NCI-H2029 (cell line): ENCODE measurements at regions not wholly inside any gene's neighbourhood (a gene's known extent, or its start where the extent isn't known, plus 50 kb on each side); places are given as distances from the start of the nearest gene placed in this dataset.
A peak's percentile ranks its signal among the peaks of the same experiment; 100 is the strongest.

Experiments
- DNase-seq: peaks from one replicate; lab custom pipeline; 2025; lab: John Stamatoyannopoulos, UW

- DNase-seq = no peak
Measured at GRCh38 chr2:185990861-185991525, 252.4 kb downstream of the FSIP2 start.

- no peak for DNase-seq
Measured at GRCh38 chr2:185998562-185999070, 260.0 kb downstream of the FSIP2 start.

GRCh38 chr2:186009341-186009740 is 270.7 kb downstream of the FSIP2 start:
- DNase-seq = no peak

- DNase-seq = no peak
Measured at GRCh38 chr2:186017278-186017677, 278.7 kb downstream of the FSIP2 start.

GRCh38 chr2:186024921-186025320 is 286.3 kb downstream of the FSIP2 start:
- DNase-seq = no peak

GRCh38 chr2:186027922-186028321 is 289.3 kb downstream of the FSIP2 start:
- DNase-seq = no peak

GRCh38 chr2:186031229-186031628 is 292.6 kb downstream of the FSIP2 start:
- no peak for DNase-seq

- DNase-seq = no peak
Measured at GRCh38 chr2:186032102-186032738, 293.6 kb downstream of the FSIP2 start.

- no peak for DNase-seq
Measured at GRCh38 chr2:186032930-186033329, 294.3 kb downstream of the FSIP2 start.

- no peak for DNase-seq
Measured at GRCh38 chr2:186033541-186033940, 294.9 kb downstream of the FSIP2 start.

- no peak for DNase-seq
Measured at GRCh38 chr2:186036862-186037449, 298.4 kb downstream of the FSIP2 start.

- no peak for DNase-seq
Measured at GRCh38 chr2:186042207-186043028, 303.8 kb downstream of the FSIP2 start.

GRCh38 chr2:186044761-186045160 is 306.2 kb downstream of the FSIP2 start:
- DNase-seq = no peak

GRCh38 chr2:186052930-186053329 is 314.3 kb downstream of the FSIP2 start:
- DNase-seq = no peak

- DNase-seq = no peak
Measured at GRCh38 chr2:186058614-186059013, 320.0 kb downstream of the FSIP2 start.

GRCh38 chr2:186059096-186059495 is 320.5 kb downstream of the FSIP2 start:
- peak; percentile 12 for DNase-seq

GRCh38 chr2:186060744-186061440 is 322.3 kb downstream of the FSIP2 start:
- no peak for DNase-seq

GRCh38 chr2:186064507-186064906 is 325.9 kb downstream of the FSIP2 start:
- DNase-seq = no peak

- no peak for DNase-seq
Measured at GRCh38 chr2:186065491-186065890, 326.9 kb downstream of the FSIP2 start.

- DNase-seq = no peak
Measured at GRCh38 chr2:186068139-186068801, 329.7 kb downstream of the FSIP2 start.

- DNase-seq = no peak
Measured at GRCh38 chr2:186069676-186070075, 331.1 kb downstream of the FSIP2 start.
